B cell (primary cell): ENCODE measurements at regions not wholly inside any gene's neighbourhood (a gene's known extent, or its start where the extent isn't known, plus 50 kb on each side); places are given as distances from the start of the nearest gene placed in this dataset.

Source experiments
- ATAC-seq: fragments of 200-7000 bp; cut with Tn5 transposase; one replicate; pipeline ENCODE4 v1.10.0; 2021; ENCODE audit warnings: low read depth, mild to moderate bottlenecking, moderate number of reproducible peaks, moderate library complexity
- CTCF ChIA-PET: fragments of 350-600 bp; sonication (Branson Sonifier 250); formaldehyde crosslinking; loops from one replicate; lab custom pipeline; 2021; ENCODE audit warnings: antibody characterized with exemption, inconsistent platforms; lab: Charles Lee
- POLR2A ChIA-PET: fragments of 350-600 bp; sonication (Branson Sonifier 250); formaldehyde crosslinking; loops from one replicate; lab custom pipeline; 2021; ENCODE audit warnings: antibody characterized with exemption; lab: Charles Lee
- DNase-seq: peaks from one replicate; pipeline ENCODE4 v3.0.0; 2013
- H2AFZ ChIP-seq: 2 replicates; pipeline ENCODE4 v1.6.1; 2012; ENCODE audit warnings: mild to moderate bottlenecking, low read depth, low read length; ENCODE audit not compliant: insufficient read depth, poor library complexity, severe bottlenecking
- H3K27ac ChIP-seq, 2 donors: 1 replicate in 1 of 2; 2 replicates in 1 of 2; pipeline ENCODE4 v1.5.1; 2012 to 2013; ENCODE audit warnings: low read length in 2 of 2, mild to moderate bottlenecking in 2 of 2, moderate library complexity in 1 of 2
- H3K27me3 ChIP-seq, 4 experiments: fragments of 200-600 bp in 1 of 4; sonication (generic) in 1 of 4; replicated peaks in 1 of 4; 1 replicate in 2 of 4; 2 replicates in 2 of 4; pipeline versions ENCODE4 v1.6.1 to v1.7.0; 2013 to 2016; ENCODE audit warnings: low read length in 3 of 4, mild to moderate bottlenecking in 2 of 4, mixed read lengths in 1 of 4, moderate library complexity in 1 of 4; ENCODE audit not compliant: insufficient read depth in 4 of 4, control insufficient read depth in 3 of 4; ENCODE audit errors: control extremely low read depth in 1 of 4
- H3K36me3 ChIP-seq, 2 experiments: replicated peaks in 1 of 2; 1 replicate in 1 of 2; 2 replicates in 1 of 2; pipeline versions ENCODE4 v1.6.1 to v1.7.1; 2013; ENCODE audit warnings: low read length in 1 of 2; ENCODE audit not compliant: insufficient read depth in 2 of 2, control insufficient read depth in 1 of 2; ENCODE audit errors: control extremely low read depth in 1 of 2, extremely low read depth in 1 of 2
- H3K4me1 ChIP-seq, 2 donors: fragments of 200-600 bp in 1 of 2; sonication (generic) in 1 of 2; 1 replicate in 1 of 2; 2 replicates in 1 of 2; pipeline versions ENCODE4 v1.5.1 to v1.6.1; 2013 to 2017; ENCODE audit warnings: low read length in 2 of 2; ENCODE audit not compliant: control insufficient read depth in 2 of 2, insufficient read depth in 2 of 2
- H3K4me2 ChIP-seq: replicated peaks from 2 replicates; pipeline ENCODE3; 2012; ENCODE audit warnings: mild to moderate bottlenecking, low read depth, low read length; ENCODE audit not compliant: poor library complexity, severe bottlenecking
- H3K4me3 ChIP-seq, 5 experiments: fragments of 200-600 bp in 1 of 5; sonication (generic) in 1 of 5; 1 replicate in 3 of 5; 2 replicates in 2 of 5; pipeline versions ENCODE4 v1.5.1 to v1.7.0; 2011 to 2016; ENCODE audit warnings: low read length in 4 of 5, mild to moderate bottlenecking in 4 of 5, low read depth in 2 of 5, control low read depth in 1 of 5, moderate library complexity in 1 of 5; ENCODE audit not compliant: insufficient read depth in 1 of 5; ENCODE audit errors: control extremely low read depth in 1 of 5, extremely low read depth in 1 of 5
- H3K79me2 ChIP-seq: fragments of 200-600 bp; sonication (generic); one replicate; pipeline ENCODE4 v1.6.0; 2016; ENCODE audit warnings: low read length; ENCODE audit not compliant: control insufficient read depth, insufficient read depth
- H3K9ac ChIP-seq: fragments of 200-600 bp; sonication (generic); 2 replicates; pipeline ENCODE4 v1.6.1; 2017; ENCODE audit warnings: mild to moderate bottlenecking, low read length, moderate library complexity
- H3K9me3 ChIP-seq, 3 donors: one replicate each; pipeline versions ENCODE4 v1.6.1 to v1.7.1; 2013; ENCODE audit warnings: low read length in 2 of 3; ENCODE audit not compliant: control insufficient read depth in 2 of 3, insufficient read depth in 1 of 3; ENCODE audit errors: control extremely low read depth in 1 of 3
- H4K20me1 ChIP-seq: 2 replicates; pipeline ENCODE4 v1.6.0; 2012; ENCODE audit warnings: mild to moderate bottlenecking, low read length; ENCODE audit not compliant: insufficient read depth, control insufficient read depth, poor library complexity, severe bottlenecking
- H3K27ac Mint-ChIP-seq: one replicate; pipeline ENCODE4 v1.8.0; 2021; ENCODE audit warnings: mixed read lengths
- H3K27me3 Mint-ChIP-seq: one replicate; pipeline ENCODE4 v1.8.0; 2021; ENCODE audit warnings: mixed read lengths
- H3K4me1 Mint-ChIP-seq: one replicate; pipeline ENCODE4 v1.8.0; 2021; ENCODE audit warnings: mixed read lengths
- H3K4me3 Mint-ChIP-seq: one replicate; pipeline ENCODE4 v1.8.0; 2021; ENCODE audit warnings: mixed read lengths
- H3K9me3 Mint-ChIP-seq: one replicate; pipeline ENCODE4 v1.8.0; 2022; ENCODE audit warnings: mixed read lengths; ENCODE audit not compliant: insufficient read depth
- CTCF ChIP-seq: fragments of 200-600 bp; IDR thresholded peaks from one replicate; pipeline ENCODE4 v1.8.0; 2022; ENCODE audit warnings: antibody characterized with exemption, mild to moderate bottlenecking
- EZH2 ChIP-seq: IDR thresholded peaks from 2 replicates; pipeline ENCODE4 v1.6.1; 2012; ENCODE audit warnings: borderline replicate concordance, low read depth, mild to moderate bottlenecking, moderate library complexity, low read length; ENCODE audit not compliant: insufficient read depth, poor library complexity, severe bottlenecking
- WGBS: methylation state at CpG from one replicate; pipeline ENCODE4 v1.1.5; 2013; ENCODE audit warnings: missing lambda C conversion rate; ENCODE audit not compliant: insufficient coverage; 5-methylcytosine and 5-hydroxymethylcytosine counted together
- intact Hi-C: fragments of 100-400 bp; cut with micrococcal nuclease; formaldehyde crosslinking; loops from one replicate; pipeline ENCODE4 v1.10.0; 2022

GRCh38 chr2:81043681-81044080 is 739.1 kb upstream of the LRRTM1 start:
- no peak overlapping the region for H3K9ac ChIP-seq
- intact Hi-C loops, result no loop called here
- ATAC-seq (no peak), DNase-seq (no peak)
- no peaks in the 10 kb centered on the region for H4K20me1 ChIP-seq
- TF ChIP-seq EZH2, result no peak
- no peak for TF ChIP-seq CTCF
- Mint-ChIP-seq H3K27ac (no peak overlapping the region), H3K4me1 (no peaks in the 10 kb centered on the region), H3K4me3 (no peak overlapping the region), H3K27me3 (no peaks in the 10 kb centered on the region), H3K9me3 (peaks cover 4% of the 10 kb centered on the region)
- no peak overlapping the region for H3K4me3 ChIP-seq
- no peaks in the 10 kb centered on the region for H3K27me3 ChIP-seq
- H3K27ac ChIP-seq, result no peak overlapping the region
- H2AFZ ChIP-seq, result no peak overlapping the region
- no peaks in the 10 kb centered on the region for H3K4me1 ChIP-seq
- H3K79me2 ChIP-seq, result no peaks in the 10 kb centered on the region
- no peaks in the 10 kb centered on the region for H3K36me3 ChIP-seq
- H3K4me2 ChIP-seq, result no peak overlapping the region
- no CpG with 5 or more reads among the region's 1 CpG for WGBS
- POLR2A ChIA-PET, result no interaction called here
- H3K9me3 ChIP-seq, result peaks cover 0 to 2% (median 0%) of the 10 kb centered on the region in 3 donors
- CTCF ChIA-PET, result no interaction called here

- H4K20me1 ChIP-seq, result no peaks in the 10 kb centered on the region
- Mint-ChIP-seq H3K9me3 (peaks cover 8% of the 10 kb centered on the region), H3K4me3 (no peak overlapping the region), H3K27me3 (no peaks in the 10 kb centered on the region), H3K27ac (no peak overlapping the region), H3K4me1 (no peaks in the 10 kb centered on the region)
- no peak overlapping the region for H2AFZ ChIP-seq
- no peak for ATAC-seq
- no CpG with 5 or more reads among the region's 2 CpGs for WGBS
- H3K4me1 ChIP-seq, result no peaks in the 10 kb centered on the region
- H3K36me3 ChIP-seq, result no peaks in the 10 kb centered on the region
- H3K4me3 ChIP-seq, result no peak overlapping the region
- peaks cover 0 to 4% (median 4%) of the 10 kb centered on the region in 3 donors for H3K9me3 ChIP-seq
- no peak for TF ChIP-seq CTCF
- H3K9ac ChIP-seq, result no peak overlapping the region
- ChIA-PET POLR2A (no interaction called here), CTCF (no interaction called here)
- no peaks in the 10 kb centered on the region for H3K27me3 ChIP-seq
- H3K4me2 ChIP-seq, result no peak overlapping the region
- H3K79me2 ChIP-seq, result no peaks in the 10 kb centered on the region
- no peak for DNase-seq
- intact Hi-C loops, result no loop called here
- H3K27ac ChIP-seq, result no peak overlapping the region
Observed at GRCh38 chr2:81007104-81007503, 702.6 kb upstream of the LRRTM1 start.
